ENCODE measurements at regions not wholly inside any gene's neighbourhood (a gene's known extent, or its start where the extent isn't known, plus 50 kb on each side); places are given as distances from the start of the nearest gene placed in this dataset.

- H3K4me3 ChIP-seq (ENCODE audit: low read length) = no peak overlapping the region
- H3K9ac ChIP-seq (ENCODE audit: low read depth, low read length) = no peak overlapping the region
- H3K4me2 ChIP-seq (ENCODE audit: low read length) = no peak overlapping the region
- no peaks in the 10 kb centered on the region for H3K36me3 ChIP-seq (ENCODE audit: insufficient read depth, low read length)
- no peaks in the 10 kb centered on the region for H3K9me3 ChIP-seq (replicated peaks; ENCODE audit: low read length)
- no peaks in the 10 kb centered on the region for H3K4me1 ChIP-seq (ENCODE audit: control insufficient read depth, insufficient read depth, low read length)
- no peaks in the 10 kb centered on the region for H3K27me3 ChIP-seq (ENCODE audit: control insufficient read depth, insufficient read depth, low read length)
Measured at GRCh38 chr1:195332102-195332501, 1276.1 kb downstream of the KCNT2 start.

- no peak overlapping the region for H3K9ac ChIP-seq (ENCODE audit: low read depth, low read length)
- H3K4me1 ChIP-seq (ENCODE audit: control insufficient read depth, insufficient read depth, low read length) = no peaks in the 10 kb centered on the region
- H3K27me3 ChIP-seq (ENCODE audit: control insufficient read depth, insufficient read depth, low read length) = no peaks in the 10 kb centered on the region
- H3K9me3 ChIP-seq (replicated peaks; ENCODE audit: low read length) = no peaks in the 10 kb centered on the region
- H3K4me2 ChIP-seq (ENCODE audit: low read length) = no peak overlapping the region
- no peak overlapping the region for H3K4me3 ChIP-seq (ENCODE audit: low read length)
- no peaks in the 10 kb centered on the region for H3K36me3 ChIP-seq (ENCODE audit: insufficient read depth, low read length)
Measured at GRCh38 chr1:195328681-195329080, 1279.6 kb downstream of the KCNT2 start.

GRCh38 chr1:195328102-195328501 lies 1280.1 kb downstream of the KCNT2 start:
- no peak overlapping the region for H3K4me2 ChIP-seq (ENCODE audit: low read length)
- no peaks in the 10 kb centered on the region for H3K36me3 ChIP-seq (ENCODE audit: insufficient read depth, low read length)
- no peak overlapping the region for H3K9ac ChIP-seq (ENCODE audit: low read depth, low read length)
- H3K9me3 ChIP-seq (replicated peaks; ENCODE audit: low read length) = no peaks in the 10 kb centered on the region
- H3K4me1 ChIP-seq (ENCODE audit: control insufficient read depth, insufficient read depth, low read length) = no peaks in the 10 kb centered on the region
- no peaks in the 10 kb centered on the region for H3K27me3 ChIP-seq (ENCODE audit: control insufficient read depth, insufficient read depth, low read length)
- H3K4me3 ChIP-seq (ENCODE audit: low read length) = no peak overlapping the region

GRCh38 chr1:195327361-195327760 lies 1280.9 kb downstream of the KCNT2 start:
- Histone ChIP-seq H3K9me3 (replicated peaks; ENCODE audit: low read length) (no peaks in the 10 kb centered on the region), H3K36me3 (ENCODE audit: insufficient read depth, low read length) (no peaks in the 10 kb centered on the region), H3K4me2 (ENCODE audit: low read length) (no peak overlapping the region), H3K27me3 (ENCODE audit: control insufficient read depth, insufficient read depth, low read length) (no peaks in the 10 kb centered on the region), H3K4me3 (ENCODE audit: low read length) (no peak overlapping the region), H3K9ac (ENCODE audit: low read depth, low read length) (no peak overlapping the region), H3K4me1 (ENCODE audit: control insufficient read depth, insufficient read depth, low read length) (no peaks in the 10 kb centered on the region)

- H3K36me3 ChIP-seq (ENCODE audit: insufficient read depth, low read length) = no peaks in the 10 kb centered on the region
- H3K4me1 ChIP-seq (ENCODE audit: control insufficient read depth, insufficient read depth, low read length) = no peaks in the 10 kb centered on the region
- no peaks in the 10 kb centered on the region for H3K27me3 ChIP-seq (ENCODE audit: control insufficient read depth, insufficient read depth, low read length)
- no peak overlapping the region for H3K9ac ChIP-seq (ENCODE audit: low read depth, low read length)
- no peak overlapping the region for H3K4me3 ChIP-seq (ENCODE audit: low read length)
- H3K9me3 ChIP-seq (replicated peaks; ENCODE audit: low read length) = no peaks in the 10 kb centered on the region
- no peak overlapping the region for H3K4me2 ChIP-seq (ENCODE audit: low read length)
Measured at GRCh38 chr1:195326325-195326724, 1281.9 kb downstream of the KCNT2 start.

GRCh38 chr1:195325181-195325580 lies 1283.1 kb downstream of the KCNT2 start:
- no peak overlapping the region for H3K4me3 ChIP-seq (ENCODE audit: low read length)
- no peak overlapping the region for H3K4me2 ChIP-seq (ENCODE audit: low read length)
- H3K27me3 ChIP-seq (ENCODE audit: control insufficient read depth, insufficient read depth, low read length) = no peaks in the 10 kb centered on the region
- H3K9ac ChIP-seq (ENCODE audit: low read depth, low read length) = no peak overlapping the region
- no peaks in the 10 kb centered on the region for H3K36me3 ChIP-seq (ENCODE audit: insufficient read depth, low read length)
- no peaks in the 10 kb centered on the region for H3K9me3 ChIP-seq (replicated peaks; ENCODE audit: low read length)
- no peaks in the 10 kb centered on the region for H3K4me1 ChIP-seq (ENCODE audit: control insufficient read depth, insufficient read depth, low read length)

- H3K36me3 ChIP-seq (ENCODE audit: insufficient read depth, low read length) = no peaks in the 10 kb centered on the region
- H3K4me3 ChIP-seq (ENCODE audit: low read length) = no peak overlapping the region
- no peaks in the 10 kb centered on the region for H3K27me3 ChIP-seq (ENCODE audit: control insufficient read depth, insufficient read depth, low read length)
- no peaks in the 10 kb centered on the region for H3K9me3 ChIP-seq (replicated peaks; ENCODE audit: low read length)
- no peak overlapping the region for H3K9ac ChIP-seq (ENCODE audit: low read depth, low read length)
- H3K4me2 ChIP-seq (ENCODE audit: low read length) = no peak overlapping the region
- no peaks in the 10 kb centered on the region for H3K4me1 ChIP-seq (ENCODE audit: control insufficient read depth, insufficient read depth, low read length)
Measured at GRCh38 chr1:195306281-195306680, 1302.0 kb downstream of the KCNT2 start.

- Histone ChIP-seq H3K36me3 (ENCODE audit: insufficient read depth, low read length) (no peaks in the 10 kb centered on the region), H3K4me1 (ENCODE audit: control insufficient read depth, insufficient read depth, low read length) (no peaks in the 10 kb centered on the region), H3K4me2 (ENCODE audit: low read length) (no peak overlapping the region), H3K4me3 (ENCODE audit: low read length) (no peak overlapping the region), H3K27me3 (ENCODE audit: control insufficient read depth, insufficient read depth, low read length) (no peaks in the 10 kb centered on the region), H3K9ac (ENCODE audit: low read depth, low read length) (no peak overlapping the region), H3K9me3 (replicated peaks; ENCODE audit: low read length) (no peaks in the 10 kb centered on the region)
Measured at GRCh38 chr1:195294911-195295310, 1313.3 kb downstream of the KCNT2 start.

GRCh38 chr1:195278644-195279043 lies 1329.6 kb downstream of the KCNT2 start:
- Histone ChIP-seq H3K27me3 (ENCODE audit: control insufficient read depth, insufficient read depth, low read length) (no peaks in the 10 kb centered on the region), H3K36me3 (ENCODE audit: insufficient read depth, low read length) (no peaks in the 10 kb centered on the region), H3K9me3 (replicated peaks; ENCODE audit: low read length) (no peaks in the 10 kb centered on the region), H3K4me3 (ENCODE audit: low read length) (no peak overlapping the region), H3K4me1 (ENCODE audit: control insufficient read depth, insufficient read depth, low read length) (no peaks in the 10 kb centered on the region), H3K4me2 (ENCODE audit: low read length) (no peak overlapping the region), H3K9ac (ENCODE audit: low read depth, low read length) (no peak overlapping the region)

- Histone ChIP-seq H3K9me3 (replicated peaks; ENCODE audit: low read length) (no peaks in the 10 kb centered on the region), H3K27me3 (ENCODE audit: control insufficient read depth, insufficient read depth, low read length) (no peaks in the 10 kb centered on the region), H3K9ac (ENCODE audit: low read depth, low read length) (no peak overlapping the region), H3K4me2 (ENCODE audit: low read length) (no peak overlapping the region), H3K4me1 (ENCODE audit: control insufficient read depth, insufficient read depth, low read length) (no peaks in the 10 kb centered on the region), H3K36me3 (ENCODE audit: insufficient read depth, low read length) (no peaks in the 10 kb centered on the region), H3K4me3 (ENCODE audit: low read length) (no peak overlapping the region)
Measured at GRCh38 chr1:195275710-195276109, 1332.5 kb downstream of the KCNT2 start.

GRCh38 chr1:195251900-195252299 lies 1356.3 kb downstream of the KCNT2 start:
- Histone ChIP-seq H3K4me2 (ENCODE audit: low read length) (no peak overlapping the region), H3K9me3 (replicated peaks; ENCODE audit: low read length) (peaks cover 2% of the 10 kb centered on the region), H3K27me3 (ENCODE audit: control insufficient read depth, insufficient read depth, low read length) (no peaks in the 10 kb centered on the region), H3K4me3 (ENCODE audit: low read length) (no peak overlapping the region), H3K36me3 (ENCODE audit: insufficient read depth, low read length) (no peaks in the 10 kb centered on the region), H3K4me1 (ENCODE audit: control insufficient read depth, insufficient read depth, low read length) (no peaks in the 10 kb centered on the region), H3K9ac (ENCODE audit: low read depth, low read length) (no peak overlapping the region)

GRCh38 chr1:195243492-195243891 lies 1364.7 kb downstream of the KCNT2 start:
- H3K9ac ChIP-seq (ENCODE audit: low read depth, low read length) = no peak overlapping the region
- H3K36me3 ChIP-seq (ENCODE audit: insufficient read depth, low read length) = no peaks in the 10 kb centered on the region
- H3K4me3 ChIP-seq (ENCODE audit: low read length) = no peak overlapping the region
- no peak overlapping the region for H3K4me2 ChIP-seq (ENCODE audit: low read length)
- no peaks in the 10 kb centered on the region for H3K4me1 ChIP-seq (ENCODE audit: control insufficient read depth, insufficient read depth, low read length)
- no peaks in the 10 kb centered on the region for H3K9me3 ChIP-seq (replicated peaks; ENCODE audit: low read length)
- H3K27me3 ChIP-seq (ENCODE audit: control insufficient read depth, insufficient read depth, low read length) = no peaks in the 10 kb centered on the region

Data from skeletal muscle satellite cell (primary cell).